Fibroblast of skin of left quadriceps (primary cell): ENCODE measurements at regions not wholly inside any gene's neighbourhood (a gene's known extent, or its start where the extent isn't known, plus 50 kb on each side); places are given as distances from the start of the nearest gene placed in this dataset.
A peak's percentile ranks its signal among the peaks of the same experiment; 100 is the strongest.
"Not testable (repeated sequence)": the region's sequence is repeated elsewhere in the genome, so short reads cannot be mapped to it uniquely, and the experiment has no call there.

Experiments
- DNase-seq, 2 experiments: peaks; one replicate each; pipeline ENCODE4 v3.0.0-alpha.2; 2013; ENCODE audit warnings: low read depth in 2 of 2

DNA sequence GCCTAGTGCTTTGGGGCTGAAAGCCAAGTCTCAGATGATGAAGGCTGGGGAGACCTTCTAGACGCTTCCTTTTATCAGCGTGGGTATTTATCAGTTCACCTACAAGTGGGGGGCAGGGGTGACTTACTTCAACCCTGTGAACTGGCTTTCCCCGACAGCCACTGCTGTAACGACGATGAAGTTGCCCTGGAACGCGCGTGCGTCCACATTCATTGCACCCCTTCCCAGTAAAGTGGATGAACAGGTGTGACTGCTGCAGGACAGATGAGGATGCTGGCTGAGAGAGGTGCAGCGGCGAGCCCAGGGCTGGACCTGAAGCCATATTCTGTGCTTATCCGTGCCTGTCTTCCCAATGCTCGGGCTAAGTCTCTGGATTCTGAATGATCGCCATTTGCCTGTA lies 1122.3 kb downstream of the TBC1D22A start:
- no peak for DNase-seq

DNA sequence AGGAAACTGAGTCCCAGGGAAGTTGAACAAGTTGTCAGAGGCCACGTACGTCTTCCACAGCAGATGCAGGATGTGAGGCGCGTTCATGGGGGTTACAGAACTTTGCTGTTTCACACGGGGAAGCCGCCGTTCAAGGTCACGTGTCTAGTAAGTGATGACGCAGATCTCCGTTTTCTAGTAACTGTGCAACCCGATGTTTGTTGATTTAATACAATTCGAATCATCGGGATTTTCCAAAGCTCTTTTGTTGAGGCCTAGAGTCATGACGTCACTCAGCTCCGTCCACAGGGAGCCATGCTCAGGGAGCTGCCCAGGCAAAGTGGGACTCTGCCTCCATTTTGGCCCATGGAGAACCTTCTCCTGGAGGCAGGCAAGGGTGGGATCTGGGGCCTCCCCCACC lies 1121.8 kb downstream of the TBC1D22A start:
- no peak for DNase-seq

DNA sequence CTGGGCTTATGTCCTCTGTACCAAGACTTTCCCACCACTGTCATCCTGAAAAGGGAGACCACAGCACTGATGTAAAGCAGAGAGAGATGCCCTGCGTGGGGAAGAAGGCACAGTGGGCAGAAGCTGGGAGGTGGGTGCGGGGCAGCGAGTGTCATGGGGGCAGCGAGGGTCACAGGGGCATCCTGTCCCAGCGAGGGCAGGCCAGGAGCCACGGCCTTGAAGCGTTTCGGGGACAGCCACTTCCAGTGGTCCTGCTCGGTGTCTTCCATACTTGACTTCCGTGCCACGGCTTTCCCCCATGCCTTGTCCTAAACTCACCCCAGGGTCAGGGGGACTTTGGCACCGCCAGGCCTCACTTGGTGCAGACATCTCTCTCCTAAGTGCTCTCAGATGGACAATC lies 1121.3 kb downstream of the TBC1D22A start:
- DNase-seq = no peak

DNA sequence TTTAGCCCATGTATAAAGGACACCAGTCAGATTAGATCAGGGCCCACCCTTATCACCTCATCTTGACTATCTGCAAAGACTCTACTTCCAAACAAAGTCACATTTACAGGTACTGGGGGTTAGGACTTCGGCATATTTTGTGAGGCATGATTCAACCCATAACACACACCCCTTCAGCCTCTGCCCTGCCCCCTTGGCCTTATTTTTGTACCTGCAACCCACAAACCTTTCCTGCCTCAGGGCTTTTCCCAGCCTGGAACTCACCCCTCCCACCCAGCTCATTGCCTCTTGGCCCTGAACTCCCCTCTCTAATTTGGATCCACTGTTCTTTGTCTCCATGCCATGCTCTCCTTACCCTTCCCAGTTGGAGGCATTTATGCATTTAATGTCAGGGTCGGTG lies 1116.9 kb downstream of the TBC1D22A start:
- DNase-seq = no peak

DNA sequence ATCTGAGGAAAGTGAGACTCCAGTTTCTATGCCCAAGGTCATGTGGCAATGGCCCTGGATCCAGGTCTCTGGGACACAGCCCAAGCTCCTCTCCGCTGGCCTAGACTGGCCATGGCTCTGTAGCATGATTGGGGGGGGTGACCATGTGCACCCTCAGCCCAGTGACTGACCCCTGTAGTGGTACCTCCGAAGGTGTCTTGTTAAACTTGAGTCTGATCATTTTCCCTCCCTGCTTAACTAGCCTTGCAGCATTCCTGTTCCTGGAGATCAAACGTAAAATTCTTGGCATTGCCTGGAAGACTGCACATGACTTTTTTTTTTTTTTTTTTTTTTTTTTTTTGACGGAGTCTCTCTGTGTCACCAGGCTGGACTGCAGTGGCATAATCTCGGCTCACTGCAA lies 1116.0 kb downstream of the TBC1D22A start:
- no peak for DNase-seq

DNA sequence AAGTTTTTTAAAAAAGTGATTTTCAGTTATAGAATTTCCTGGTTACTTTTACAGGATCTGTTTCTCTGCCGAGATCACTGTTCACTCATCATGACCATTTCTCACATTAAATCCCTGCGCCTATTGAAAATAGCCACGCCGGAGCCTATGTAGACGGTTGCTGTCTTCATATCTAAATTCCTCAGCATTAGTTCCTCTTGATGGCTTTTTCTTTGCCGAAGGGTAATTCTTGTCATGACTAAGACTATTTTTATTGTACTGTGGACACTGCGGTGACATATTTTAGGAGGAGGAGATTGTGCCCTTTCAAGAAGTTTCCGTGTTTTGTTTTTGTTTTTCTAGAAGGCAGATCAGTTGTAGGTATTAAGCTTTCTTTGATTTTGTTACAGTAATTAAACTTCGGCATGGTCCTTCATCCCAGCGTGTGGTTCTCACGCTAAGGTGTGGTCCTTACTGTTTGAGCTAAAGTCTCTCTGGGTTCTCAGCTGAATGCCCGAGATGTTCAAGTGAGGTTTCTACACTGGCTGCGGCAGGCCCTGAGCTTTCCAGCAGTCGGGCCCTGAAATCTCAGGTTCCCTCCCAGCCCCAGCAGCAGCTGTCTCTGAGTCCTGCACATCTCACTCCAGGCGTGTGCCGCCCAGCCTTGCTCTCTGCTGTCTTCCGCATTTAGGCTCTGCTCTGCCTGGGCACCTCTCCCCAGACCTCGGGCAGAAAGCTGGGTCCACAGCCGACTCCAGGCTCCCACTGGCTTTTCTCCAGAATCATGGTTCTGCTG lies 1110.5 kb downstream of the TBC1D22A start:
- no peak for DNase-seq

DNA sequence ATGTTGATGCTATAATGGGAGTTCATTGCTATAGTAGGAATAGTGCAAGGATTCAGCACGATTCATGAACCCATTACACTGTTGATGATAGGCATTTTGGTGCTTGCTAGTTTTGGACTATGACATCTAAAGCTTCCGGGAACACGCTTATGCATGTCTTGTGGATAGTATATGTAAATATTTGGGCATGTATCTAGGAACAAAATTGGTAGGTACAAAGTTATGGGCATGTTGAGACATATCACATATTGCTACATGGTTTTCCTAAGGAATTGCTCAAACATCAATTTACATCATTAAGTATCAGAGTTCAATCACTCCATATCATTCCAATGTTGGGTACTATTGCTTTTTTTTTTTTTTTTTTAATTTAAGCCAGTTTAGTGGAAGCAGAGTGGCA lies 1103.2 kb downstream of the TBC1D22A start:
- no peak for DNase-seq

DNA sequence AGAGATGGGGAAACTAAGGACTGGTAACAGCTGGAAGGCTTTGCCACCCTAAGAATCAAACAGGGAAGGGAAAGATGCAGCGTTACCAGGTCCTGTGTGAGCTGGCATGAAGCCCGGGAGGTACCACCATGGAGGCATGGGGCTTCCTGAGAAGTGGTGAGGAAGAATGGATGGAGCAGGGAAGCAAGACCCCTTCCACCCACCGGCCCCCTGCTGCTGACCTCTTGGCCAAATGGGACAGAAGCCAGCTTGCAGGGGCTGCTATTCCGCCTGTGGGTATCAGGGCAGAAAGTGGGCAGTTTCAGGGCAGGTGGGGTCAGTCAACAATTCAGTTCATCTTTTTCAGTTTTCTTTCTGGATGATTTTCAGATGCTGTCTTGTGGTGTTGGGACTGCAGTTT lies 1099.9 kb downstream of the TBC1D22A start:
- no peak for DNase-seq

DNA sequence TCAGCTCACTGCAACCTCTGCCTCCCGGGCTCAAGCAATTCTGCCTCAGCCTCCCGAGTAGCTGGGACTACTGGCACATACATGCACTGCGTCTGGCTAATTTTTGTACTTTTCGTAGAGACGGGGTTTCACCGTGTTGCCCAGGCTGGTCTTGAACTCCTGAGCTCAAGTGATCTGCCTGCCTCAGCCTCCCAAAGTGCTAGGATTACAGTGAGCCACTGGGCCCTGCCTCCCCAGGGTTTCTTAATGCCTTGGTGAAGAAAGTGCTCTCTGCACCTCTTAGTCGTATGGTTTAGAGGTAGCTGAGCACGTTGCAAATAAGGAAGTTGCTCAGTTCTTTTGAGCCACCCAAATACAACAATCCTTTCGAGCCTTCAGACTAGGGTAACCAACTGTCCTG lies 1098.5 kb downstream of the TBC1D22A start:
- DNase-seq = not testable (repeated sequence)

DNA sequence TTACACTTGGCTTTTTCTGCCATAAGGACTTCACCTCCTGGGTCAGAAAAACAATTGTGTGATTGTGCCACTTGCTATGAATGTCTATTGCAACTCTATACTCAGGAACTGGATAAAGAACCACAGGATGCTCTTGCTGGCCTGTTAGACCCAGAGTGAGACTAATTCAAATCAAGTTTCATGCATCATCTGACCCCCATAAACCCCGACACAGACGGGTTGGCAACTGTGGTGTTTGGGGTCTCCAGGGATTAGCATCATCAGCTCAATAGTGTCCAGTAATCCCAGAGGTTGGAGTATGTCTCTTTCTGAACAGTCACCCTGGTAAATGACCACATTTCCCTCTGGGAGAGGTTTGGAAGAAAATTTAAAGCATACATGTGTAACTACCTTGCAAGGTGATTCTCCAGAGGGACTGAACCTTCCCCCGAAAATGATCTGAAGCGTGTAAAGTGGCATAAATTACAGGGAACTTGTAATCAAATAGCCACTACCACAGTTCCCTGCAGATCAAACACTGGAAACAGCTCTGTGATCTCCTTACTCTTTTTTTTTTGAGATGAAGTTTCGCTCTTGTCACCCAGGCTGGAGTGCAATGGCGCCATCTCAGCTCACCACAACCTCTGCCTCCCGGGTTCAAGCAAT lies 1097.6 kb downstream of the TBC1D22A start:
- DNase-seq = no peak

DNA sequence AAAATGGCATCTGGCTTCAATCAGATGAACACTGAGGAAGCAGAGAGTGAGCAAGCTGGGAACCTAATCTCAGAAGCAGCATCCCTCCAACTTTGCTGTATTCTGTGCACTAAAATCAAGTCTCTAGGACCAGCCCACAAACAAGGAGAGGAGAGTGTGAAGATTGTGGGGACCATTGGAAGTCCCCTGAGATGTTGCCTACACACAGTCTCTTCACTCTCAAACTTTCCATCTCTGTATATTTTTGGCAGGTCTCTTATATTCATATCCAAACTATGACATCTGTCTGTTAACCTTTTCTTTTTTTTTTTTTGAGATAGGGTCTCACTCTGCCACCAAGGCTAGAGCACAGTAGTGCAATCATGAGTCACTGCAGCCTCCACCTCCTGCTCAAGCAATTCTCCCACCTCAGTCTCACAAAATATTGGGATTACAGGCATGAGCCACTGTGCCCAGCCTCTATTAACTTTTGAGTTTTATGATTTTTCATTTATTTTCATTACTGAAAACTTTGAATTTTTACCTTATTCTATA lies 1096.4 kb downstream of the TBC1D22A start:
- no peak for DNase-seq

DNA sequence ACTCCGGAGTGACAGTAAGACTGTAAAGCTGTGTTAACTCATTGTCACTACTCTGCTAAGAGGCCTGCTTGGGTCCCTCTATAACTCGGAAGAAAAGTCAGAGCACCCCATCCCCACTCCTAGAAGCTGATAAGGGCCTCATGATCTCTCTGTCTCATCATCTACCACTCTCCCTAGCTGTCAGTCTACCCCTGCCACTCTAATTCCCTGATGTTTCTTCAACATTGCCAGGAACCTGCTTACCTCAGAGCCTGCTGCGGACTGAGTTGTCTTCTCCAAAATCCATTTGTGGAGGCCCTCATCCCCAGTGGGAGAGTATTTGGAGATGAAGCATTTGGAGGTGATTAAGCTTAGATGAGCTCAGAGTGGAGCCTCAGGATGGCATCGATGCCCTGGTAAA lies 1092.2 kb downstream of the TBC1D22A start:
- no peak for DNase-seq

DNA sequence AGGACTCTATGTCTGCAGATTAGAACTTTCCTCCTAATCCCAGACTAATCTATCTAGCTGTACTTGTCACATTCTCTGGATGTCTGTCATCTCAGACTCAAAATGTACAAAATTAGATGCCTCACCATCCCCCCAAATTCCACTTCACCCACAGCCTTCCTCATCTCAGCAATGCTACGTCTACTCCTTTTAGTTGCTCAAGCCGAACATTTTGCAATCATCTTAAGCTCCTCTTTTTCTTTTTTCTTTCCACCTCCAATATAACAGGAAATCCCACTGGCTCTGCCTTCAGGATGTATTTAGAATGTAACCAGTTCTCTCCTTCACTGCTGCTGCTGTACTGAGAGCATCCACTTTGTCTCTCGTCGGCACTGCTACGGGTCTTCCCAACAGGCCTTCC lies 1091.8 kb downstream of the TBC1D22A start:
- DNase-seq = peak in 1 of 2 experiments; percentile 23

DNA sequence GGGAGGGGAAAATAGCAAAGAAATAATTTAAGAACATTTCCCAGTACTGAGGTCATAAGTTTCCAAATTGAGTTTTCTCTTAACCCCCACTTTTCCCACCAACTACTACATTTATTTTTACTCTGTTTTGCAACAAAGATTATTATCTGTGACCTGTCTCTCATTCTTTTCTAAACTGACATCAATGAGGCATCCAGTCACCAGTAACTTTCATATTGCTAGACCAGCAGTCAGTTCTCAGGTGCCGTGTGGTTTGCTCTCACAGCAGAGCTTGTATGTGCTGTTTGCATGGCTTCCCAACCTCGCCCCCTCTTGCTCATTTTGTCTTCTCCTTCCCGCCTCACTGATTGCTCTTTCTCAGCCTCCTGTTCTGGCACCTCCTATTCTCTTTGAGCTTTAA lies 1091.3 kb downstream of the TBC1D22A start:
- no peak for DNase-seq

DNA sequence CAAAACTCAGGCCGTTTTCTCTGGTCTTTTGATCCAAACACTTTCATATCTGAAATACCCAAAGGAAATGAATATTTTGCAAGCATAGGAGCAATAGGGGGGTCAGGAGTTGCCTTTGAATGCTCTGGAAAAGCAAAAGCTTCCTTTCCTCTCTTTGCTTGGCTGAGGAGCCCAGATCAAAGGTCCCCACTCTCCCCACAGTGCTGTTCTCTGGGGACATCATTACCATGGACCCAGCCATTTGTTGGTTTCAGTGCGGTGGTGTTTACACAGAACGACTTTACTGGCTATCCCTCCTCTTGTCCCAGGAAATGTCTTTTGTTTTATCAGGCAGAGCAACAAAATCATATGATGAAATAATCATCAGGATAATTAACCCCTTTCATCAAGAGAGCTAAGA lies 1089.1 kb downstream of the TBC1D22A start:
- DNase-seq = no peak

DNA sequence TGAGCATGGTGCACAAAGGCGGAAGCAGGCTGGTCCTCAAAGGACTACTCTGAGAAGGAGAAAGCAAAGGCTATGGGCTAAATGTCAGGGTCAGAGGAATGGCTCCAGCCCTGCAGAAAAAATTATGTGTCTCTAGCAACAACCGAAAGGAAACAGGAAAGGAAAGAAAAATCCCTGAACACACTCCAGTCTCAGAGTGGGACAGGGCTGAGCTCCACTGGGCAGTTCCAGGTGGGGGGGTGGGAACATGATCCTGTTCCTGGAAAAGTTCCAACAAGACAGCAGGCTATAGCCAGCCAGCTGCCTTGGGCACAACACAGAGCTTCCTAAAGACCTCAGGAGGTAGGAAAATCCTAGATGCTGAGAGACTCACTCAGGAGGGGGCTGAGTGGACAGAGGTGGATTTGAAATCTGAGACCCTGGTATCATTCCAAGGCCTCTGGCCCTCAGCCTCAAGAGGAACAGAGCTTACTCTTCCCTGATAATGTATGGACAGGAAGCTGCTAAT lies 1088.2 kb downstream of the TBC1D22A start:
- no peak for DNase-seq

DNA sequence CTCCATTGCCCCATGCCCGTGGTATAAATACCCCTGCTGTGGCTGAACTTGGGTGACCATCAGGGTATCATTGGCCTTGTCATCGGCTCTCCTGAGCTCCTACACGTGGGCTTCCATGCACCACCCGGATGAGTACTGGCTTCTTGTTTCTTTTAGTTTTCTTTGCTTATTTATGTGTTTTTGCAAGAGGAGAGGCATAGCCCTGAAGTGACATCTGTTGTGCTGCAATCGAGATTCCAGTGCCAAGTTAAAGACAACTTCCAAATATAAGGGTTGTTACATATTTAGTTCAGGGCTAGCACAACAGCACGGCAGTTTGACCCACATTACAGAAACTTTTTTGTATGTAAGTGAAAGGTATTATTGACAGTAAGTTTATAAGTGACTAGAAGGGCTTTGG lies 1087.1 kb downstream of the TBC1D22A start:
- DNase-seq = no peak

DNA sequence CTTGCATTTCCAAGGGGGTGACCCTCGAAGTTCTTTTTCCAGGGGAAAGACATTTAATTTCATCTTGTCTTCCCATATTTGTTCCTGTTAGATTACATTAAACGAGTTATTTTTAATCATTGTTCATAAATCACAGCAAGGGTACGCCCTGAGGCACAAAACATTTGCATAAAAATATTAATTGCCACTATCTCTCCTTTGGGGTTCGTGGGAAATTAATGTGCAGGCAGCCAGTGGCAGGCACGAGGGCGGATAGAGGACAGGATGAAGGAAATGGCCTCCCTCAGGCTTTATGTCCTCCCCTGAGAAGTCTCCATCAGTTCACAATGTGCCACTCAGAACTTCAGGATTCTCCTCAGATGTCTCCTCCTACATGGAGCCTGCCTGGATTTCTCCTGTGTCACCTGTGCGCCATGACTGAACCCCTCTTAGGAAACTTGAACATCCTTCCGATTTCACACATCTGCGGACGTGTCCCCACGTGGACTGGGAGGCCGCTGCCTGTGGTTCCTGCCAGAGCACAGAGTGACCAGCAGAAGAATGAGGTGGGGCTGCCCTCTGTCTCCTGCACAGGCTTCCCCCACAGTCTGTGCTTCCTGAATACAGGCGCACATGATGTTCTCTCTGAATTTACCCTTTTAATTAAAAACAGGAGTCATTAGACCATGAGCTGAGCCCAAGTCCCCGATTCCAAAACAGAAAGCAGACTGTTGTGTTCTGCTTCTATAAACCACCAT lies 1085.9 kb downstream of the TBC1D22A start:
- no peak for DNase-seq

DNA sequence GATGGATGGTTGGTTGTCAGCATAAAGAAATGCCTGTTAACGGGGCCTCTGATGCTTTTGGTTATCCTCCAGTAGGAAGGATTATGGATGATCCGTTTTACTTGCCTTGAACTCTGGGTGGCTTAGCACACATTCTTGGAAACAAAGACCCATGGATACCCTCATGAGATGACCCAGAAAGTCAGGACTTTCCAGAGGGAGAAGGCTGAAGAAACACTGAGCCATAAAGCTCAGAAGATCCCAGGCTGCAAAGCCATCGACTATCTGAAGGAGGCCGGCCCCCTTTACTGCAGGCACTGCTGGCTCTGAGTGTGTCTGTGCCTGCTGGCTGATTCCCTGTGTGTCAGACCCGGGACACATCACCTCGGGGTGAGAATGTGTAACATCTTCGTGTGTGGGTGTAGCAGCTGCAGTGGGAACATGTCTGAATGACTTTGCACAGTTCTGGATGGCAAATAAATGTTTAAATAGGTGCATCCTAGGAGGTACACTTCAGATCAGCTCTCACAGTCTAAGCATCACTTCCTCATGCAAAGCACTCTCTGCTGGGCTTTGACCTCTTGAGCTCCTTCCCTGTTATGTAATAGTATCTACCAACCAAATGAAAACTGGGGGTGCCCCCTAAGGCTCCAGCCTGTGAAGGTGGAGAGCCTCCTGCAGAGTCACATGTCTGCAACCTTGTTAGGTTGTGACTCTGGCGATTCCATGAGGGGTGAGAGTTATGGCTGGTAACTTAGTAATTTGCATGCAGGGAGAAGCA lies 1084.9 kb downstream of the TBC1D22A start:
- no peak for DNase-seq

DNA sequence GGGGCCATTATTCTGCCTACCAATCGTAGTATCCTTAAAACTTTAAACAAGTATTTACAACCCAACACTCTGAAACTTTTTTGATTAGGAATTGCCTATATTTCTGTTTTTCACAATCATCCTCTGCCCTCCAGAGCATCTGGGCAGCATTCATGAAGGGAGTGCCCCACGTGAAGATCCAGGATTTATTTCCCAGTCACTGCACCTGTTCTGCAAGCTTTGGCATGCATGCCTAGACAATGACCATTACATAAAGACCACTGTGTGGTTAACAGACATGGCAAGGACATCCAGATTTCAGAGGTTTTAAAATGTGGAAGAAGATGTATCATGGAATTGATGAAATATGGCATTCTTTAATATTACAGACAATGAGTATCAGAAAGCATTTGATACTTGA lies 1083.8 kb downstream of the TBC1D22A start:
- no peak for DNase-seq

DNA sequence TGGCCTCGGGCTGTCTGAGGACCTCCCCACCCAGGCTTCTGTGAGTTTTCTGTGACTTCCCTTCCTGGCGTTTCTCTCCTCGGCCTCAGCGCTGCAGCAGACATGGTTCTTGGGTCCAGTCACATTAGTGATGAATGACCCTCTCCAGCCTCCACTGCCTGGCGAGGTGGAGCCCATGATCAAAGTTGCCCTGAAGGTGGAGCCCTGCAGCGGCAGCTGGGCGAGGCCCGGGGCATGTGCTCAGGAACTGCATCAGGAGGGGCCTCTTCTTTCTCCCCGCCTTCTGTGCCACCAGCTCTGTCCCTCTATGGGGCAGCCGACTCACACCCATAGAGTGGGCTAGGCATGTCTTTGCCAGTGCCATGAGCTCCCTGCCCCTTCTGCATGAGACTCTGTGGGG lies 1079.7 kb downstream of the TBC1D22A start:
- DNase-seq = no peak

DNA sequence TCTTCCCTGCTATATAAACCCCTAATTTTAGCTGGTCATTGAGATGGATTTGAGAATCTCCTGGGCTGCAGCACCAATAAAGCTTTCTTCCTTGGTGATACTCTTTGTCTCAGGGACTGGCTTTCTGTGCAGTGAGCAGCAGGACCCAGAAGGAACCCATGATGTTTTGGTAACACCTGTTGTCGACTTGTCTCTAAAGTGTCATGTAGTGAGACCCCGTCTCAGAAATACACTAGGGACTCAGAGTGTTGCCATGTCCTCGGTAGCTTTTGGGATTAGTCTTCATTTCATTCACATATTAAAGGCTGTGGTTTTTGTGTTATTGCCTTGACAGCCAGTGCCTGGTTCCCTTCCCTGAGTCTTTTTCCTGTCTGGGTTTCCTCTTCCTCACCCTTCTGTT lies 1078.7 kb downstream of the TBC1D22A start:
- no peak for DNase-seq
